ENCODE measurements at regions not wholly inside any gene's neighbourhood (a gene's known extent, or its start where the extent isn't known, plus 50 kb on each side); places are given as distances from the start of the nearest gene placed in this dataset.
"Not testable (repeated sequence)": the region's sequence is repeated elsewhere in the genome, so short reads cannot be mapped to it uniquely, and the experiment has no call there.

DNA sequence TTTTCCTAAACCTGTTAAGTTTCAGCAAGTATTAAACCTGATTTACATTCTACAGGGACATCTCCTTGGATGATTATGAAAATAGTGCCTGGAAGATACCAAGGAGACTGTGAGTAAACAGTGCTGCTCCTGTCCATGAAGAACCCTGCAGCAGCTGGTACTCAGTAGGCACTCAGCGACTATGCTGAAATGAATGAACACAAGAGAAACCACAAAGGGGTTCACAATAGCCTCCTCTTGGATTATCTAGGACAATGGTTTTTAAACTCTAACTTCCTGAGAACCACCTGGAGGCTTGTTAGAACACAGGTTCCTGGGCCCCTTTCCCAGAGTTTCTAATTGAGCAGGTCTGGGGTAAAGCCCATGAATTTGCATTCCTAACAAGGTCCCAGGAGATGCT lies 488.4 kb upstream of the UBE2E2 start:
- DNase-seq = no peak

DNA sequence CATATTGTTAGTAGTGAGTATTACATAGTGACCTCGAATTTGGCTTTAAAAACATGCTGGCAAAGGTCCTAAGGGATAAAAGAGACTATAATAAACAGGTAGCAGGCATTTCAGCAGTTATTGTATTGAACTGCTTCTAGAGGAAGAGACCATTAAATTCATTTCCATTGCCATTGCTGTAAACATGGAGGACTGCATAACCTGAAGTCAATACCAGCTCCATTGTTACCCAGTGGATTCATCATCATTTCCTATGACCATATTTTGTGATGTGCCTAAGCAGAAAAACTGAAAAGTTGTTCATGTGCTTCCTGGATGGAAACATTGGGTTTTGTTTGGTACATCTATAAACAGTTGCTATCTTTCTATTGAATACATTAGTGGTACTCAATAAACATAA lies 482.5 kb upstream of the UBE2E2 start:
- DNase-seq = no peak

GRCh38 chr3:22724420-22724819 lies 478.7 kb upstream of the UBE2E2 start:
- DNase-seq = no peak

DNA sequence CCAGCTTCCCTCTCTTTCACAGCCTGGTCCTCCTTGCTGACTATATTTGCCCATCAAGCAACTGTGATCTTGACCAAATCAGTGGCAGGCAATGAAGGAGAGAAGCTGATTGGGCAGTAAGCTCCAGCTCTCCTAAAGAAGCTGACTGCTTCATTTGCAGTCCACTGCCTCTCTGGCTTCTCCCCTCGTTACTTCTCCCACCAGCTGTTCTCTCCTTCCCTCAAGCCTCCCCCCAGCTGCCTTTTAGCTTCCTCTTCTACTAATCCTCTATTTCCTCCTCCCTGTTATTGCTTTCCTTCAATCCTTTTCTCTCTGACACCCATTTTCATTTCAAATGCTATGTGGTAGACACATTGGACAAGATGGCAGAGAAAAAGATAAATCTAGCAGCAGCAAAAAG lies 474.7 kb upstream of the UBE2E2 start:
- no peak for DNase-seq

- DNase-seq = no peak
Measured at GRCh38 chr3:22729212-22729611, 473.9 kb upstream of the UBE2E2 start.

- no peak for DNase-seq
Measured at GRCh38 chr3:22729981-22730380, 473.1 kb upstream of the UBE2E2 start.

DNA sequence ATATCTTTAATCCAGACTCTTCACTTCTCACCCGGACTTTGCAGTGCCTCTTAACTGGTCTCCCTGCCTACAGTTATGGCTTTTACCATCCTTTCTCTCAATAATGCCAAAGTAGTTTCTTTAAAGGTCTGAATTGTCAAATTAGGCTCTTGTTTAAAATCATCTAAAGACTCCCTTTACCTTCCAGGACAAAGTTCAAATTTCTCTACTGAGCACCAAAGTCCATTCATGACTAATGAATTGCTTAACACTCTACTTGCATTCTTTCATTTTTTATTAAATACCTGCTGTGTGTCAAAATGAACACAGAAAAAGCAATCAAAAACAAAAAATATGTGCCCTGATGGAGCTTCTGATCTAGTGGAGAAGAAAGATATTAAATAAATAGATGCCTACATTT lies 472.4 kb upstream of the UBE2E2 start:
- no peak for DNase-seq

GRCh38 chr3:22731901-22732300 lies 471.2 kb upstream of the UBE2E2 start:
- DNase-seq = no peak

- DNase-seq = no peak
Measured at GRCh38 chr3:22732641-22733040, 470.5 kb upstream of the UBE2E2 start.

DNA sequence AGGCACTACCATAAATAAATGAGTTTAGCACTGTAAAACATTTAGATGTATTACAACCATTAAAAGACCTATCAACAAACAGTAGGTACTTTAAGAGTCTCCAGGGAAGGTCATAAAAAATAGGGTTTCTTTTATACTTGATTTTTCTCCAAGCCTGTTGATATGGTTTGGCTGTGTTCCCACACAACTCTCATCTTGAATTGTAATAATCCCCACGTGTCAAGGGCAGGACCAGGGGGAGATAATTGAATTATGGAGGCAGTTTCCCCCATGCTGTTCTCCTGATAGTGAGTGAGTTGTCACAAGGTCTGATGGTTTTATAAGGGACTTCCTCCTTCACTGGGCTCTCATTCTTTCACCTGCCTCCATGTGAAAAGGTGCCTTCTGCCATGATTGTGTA lies 468.9 kb upstream of the UBE2E2 start:
- no peak for DNase-seq

DNA sequence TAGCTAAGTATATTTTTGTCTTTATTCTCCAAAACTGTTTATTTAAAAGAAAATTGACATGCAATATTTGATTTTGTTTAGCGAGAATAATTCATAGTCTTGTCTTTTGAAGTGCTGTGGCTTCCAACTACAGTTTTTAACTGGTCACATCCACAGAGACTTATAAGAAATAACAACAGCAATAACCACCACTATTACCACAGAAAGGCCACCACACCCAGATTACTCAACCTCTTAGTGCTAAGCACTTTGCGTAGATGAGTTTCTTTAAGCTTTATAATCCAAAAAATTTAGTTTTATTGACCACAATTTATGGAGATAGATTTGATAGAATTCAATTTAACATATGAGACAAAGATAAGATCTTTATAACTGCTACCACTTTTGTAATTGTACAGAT lies 468.4 kb upstream of the UBE2E2 start:
- no peak for DNase-seq

GRCh38 chr3:22735373-22735772 lies 467.8 kb upstream of the UBE2E2 start:
- DNase-seq = no peak

DNA sequence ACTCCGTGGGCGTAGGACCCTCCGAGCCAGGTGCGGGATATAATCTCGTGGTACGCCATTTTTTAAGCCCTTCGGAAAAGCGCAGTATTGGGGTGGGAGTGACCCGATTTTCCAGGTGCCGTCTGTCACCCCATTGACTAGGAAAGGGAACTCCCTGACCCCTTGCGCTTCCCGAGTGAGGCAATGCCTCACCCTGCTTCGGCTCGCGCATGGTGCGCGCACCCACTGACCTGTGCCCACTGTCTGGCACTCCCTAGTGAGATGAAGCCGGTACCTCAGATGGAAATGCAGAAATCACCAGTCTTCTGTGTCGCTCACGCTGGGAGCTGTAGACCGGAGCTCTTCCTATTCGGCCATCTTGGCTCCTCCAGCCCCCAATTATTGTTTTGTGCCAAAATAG lies 459.7 kb upstream of the UBE2E2 start:
- not testable (repeated sequence) for DNase-seq

DNA sequence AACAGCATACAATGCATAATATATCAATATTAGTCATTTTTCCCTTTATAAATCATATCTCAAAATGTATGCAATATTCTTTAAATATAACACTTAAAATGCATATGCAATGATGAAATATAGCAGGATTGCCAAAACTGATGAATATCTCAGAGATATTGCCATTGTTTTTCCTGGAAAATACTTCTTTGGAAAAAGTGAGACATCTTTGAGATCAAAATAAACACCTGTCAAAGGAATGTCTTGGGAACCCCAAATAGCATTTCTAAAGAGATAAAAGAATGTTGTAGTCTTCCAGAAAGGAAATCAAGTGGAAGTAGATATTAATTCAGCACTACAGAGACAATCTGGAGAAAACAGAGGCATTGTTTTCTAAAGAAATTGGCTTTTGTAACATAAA lies 457.8 kb upstream of the UBE2E2 start:
- DNase-seq = no peak

- no peak for DNase-seq
Measured at GRCh38 chr3:22746221-22746620, 456.9 kb upstream of the UBE2E2 start.

- DNase-seq = no peak
Measured at GRCh38 chr3:22748453-22749045, 454.6 kb upstream of the UBE2E2 start.

DNA sequence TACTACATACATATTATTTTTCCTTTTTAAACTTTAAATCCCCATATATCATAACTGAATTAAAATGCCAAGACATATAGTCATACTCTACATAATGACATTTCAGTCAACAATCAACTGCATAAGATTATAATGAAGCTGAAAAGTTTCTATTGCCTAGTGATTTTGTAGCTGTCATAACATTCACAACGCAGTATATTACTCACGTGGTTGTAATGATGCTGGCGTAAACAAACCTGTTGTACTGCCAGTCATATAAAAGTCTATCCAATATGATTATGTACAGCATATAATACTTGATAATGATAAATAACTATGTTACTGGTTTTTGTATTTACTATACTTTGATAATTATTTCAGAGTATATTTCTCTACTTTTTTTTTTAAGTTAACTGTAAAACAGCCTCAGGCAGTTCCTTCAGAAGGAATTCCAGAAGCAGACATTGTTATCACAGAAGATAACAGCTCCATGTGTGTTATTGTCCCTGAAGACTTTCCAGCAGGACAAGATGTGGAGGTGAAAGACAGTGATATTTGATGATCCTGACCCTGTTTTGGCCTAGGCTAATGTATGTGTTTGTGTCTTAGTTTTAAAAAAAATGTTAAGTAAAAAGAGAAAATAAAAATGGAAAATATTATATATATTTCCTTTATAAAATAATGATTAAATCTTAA lies 443.4 kb upstream of the UBE2E2 start:
- DNase-seq = no peak

GRCh38 chr3:22765679-22766078 lies 437.4 kb upstream of the UBE2E2 start:
- no peak for DNase-seq

- DNase-seq = no peak
Measured at GRCh38 chr3:22777834-22778233, 425.3 kb upstream of the UBE2E2 start.

- no peak for DNase-seq
Measured at GRCh38 chr3:22779737-22780136, 423.4 kb upstream of the UBE2E2 start.

- no peak for DNase-seq
Measured at GRCh38 chr3:22792533-22792932, 410.6 kb upstream of the UBE2E2 start.

GRCh38 chr3:22795917-22796316 lies 407.2 kb upstream of the UBE2E2 start:
- DNase-seq = no peak

- DNase-seq = no peak
Measured at GRCh38 chr3:22798461-22798860, 404.7 kb upstream of the UBE2E2 start.

DNA sequence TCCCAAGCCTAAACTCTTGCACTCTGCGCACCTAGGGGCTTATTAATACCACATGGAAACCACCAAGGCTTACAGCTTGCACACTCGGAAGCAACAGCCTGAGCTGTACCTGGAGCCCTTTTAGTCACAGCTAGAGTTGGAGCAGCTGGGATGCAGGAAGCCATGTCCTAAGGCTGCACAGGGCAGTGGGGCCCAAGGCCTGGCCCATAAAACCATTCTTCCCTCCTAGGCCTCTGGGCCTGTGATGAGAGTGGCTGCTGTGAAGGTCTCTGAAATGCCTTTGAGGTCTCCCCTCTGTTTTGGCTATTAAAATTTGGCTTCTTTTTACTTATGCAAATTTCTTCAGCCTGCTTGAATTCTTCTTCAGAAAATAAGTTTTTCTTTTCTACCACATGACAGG lies 383.9 kb upstream of the UBE2E2 start:
- no peak for DNase-seq

GRCh38 chr3:22835041-22835440 lies 368.1 kb upstream of the UBE2E2 start:
- DNase-seq = no peak

All from activated naive CD4-positive, alpha-beta T cell treated with Interleukin-2 at 50 U/mL for 16 hours (primary cell).